C1 segment of cervical spinal cord (tissue), 14 donors: ENCODE measurements at regions not wholly inside any gene's neighbourhood (a gene's known extent, or its start where the extent isn't known, plus 50 kb on each side); places are given as distances from the start of the nearest gene placed in this dataset.
A peak's percentile ranks its signal among the peaks of the same experiment; 100 is the strongest.
"Not testable (repeated sequence)": the region's sequence is repeated elsewhere in the genome, so short reads cannot be mapped to it uniquely, and the experiment has no call there.

Experiments used
- DNase-seq, 14 donors: peaks; one replicate each; lab custom pipeline; 2025; lab: John Stamatoyannopoulos, UW

- peak in 4 of 14 donors; percentile 1 to 96 (median 16) for DNase-seq
Observed at GRCh38 chr2:44051593-44052347, 56.0 kb upstream of the LRPPRC start.

GRCh38 chr2:44052584-44052983 lies 56.8 kb upstream of the LRPPRC start:
- peak in 1 of 14 donors; percentile 31 for DNase-seq

DNA sequence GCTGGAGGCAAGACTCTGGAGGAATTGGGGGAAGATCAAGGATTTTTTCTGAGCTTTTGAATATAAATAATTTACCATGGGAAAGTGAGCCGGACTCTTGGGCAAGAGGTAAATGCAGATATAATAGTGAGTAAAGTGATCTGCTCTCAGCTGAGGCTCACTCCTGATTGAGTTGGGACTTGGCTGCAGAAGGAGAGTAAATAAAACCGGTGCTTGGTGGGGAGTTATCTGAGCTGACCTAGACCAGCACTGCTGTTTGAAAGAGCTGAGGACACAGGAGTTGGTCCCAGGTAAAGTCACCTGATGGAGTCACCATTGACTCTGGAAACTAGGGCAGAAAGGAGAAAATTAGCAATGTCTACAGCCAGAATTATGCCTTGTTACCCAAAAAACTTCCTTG lies 57.3 kb upstream of the LRPPRC start:
- peak in 1 of 14 donors; percentile 23 for DNase-seq

GRCh38 chr2:44053456-44053855 lies 57.7 kb upstream of the LRPPRC start:
- no peak for DNase-seq

DNA sequence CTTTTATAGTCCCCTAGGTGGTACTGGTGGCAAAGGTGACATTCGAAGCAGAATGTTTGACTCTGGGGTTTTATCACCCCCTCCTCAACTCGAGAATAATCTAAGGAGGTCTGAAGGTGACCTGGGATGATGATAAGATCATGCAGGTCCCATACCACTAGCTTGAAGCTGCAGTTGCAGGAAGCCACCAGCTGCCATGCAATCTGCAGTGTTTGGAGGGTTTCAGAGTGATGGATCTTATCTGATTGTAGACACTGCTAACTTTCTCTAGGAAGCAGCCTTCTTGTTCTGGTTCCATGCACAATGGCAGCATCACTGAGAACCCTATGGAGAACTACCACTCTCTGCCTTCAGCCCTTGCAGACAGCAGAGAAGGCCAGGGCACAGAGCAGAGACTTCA lies 59.4 kb upstream of the LRPPRC start:
- DNase-seq, result no peak

DNA sequence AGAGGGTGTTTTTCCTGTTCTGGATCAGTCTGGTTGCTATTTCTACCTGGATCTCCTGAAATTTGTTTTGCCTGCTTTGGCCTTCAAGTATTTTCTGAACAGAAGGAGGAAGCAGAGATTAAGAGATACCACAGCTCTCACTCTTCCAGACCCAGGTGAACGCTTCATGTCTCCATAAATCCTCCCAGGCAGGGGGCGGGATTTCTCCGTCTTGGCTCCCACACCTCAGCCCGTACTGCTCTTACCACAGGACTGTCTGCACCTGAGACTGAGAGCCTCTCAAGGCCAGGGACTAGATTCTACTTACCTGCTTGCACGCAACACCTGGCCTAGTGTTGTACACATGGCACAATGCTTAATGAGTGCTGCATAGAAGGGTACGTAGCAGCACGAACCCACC lies 59.9 kb upstream of the LRPPRC start:
- no peak for DNase-seq

DNA sequence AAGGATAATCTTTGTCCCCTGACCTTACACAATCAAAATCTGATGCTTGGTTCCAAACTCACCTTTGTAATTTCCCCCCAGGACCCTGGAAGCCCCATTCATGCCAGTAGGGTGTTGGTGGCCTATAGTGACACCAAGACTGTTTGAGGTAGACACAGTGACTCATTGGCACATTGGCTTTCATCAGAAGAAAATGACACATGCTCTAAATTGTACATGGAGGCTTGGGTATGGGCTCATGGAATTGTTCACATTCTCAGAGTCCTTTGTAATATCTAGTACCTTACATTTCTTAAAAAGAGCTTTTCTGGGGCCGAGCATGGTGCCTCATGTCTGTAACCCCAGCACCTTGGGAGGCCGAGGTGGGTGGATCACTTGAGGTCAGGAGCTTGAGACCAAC lies 61.2 kb upstream of the LRPPRC start:
- no peak for DNase-seq

DNA sequence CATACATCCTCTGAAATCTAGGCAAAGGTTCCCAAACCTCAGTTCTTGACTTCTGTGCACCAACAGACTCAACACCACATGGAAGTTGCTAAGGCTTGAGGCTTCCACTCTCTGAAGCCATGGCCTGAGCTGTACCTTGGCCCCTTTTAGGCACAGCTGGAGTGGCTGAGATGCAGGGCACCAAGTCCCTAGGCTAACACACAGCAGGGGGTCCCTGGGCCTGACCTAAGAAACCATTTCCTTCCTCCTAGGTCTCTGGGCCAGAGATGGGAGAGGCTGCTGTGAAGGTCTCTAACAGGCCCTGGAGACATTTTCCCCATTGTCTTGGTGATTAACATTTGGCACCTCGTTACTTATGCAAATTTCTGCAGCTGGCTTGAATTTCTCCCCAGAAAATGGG lies 64.5 kb upstream of the LRPPRC start:
- not testable (repeated sequence) for DNase-seq

GRCh38 chr2:44060990-44061389 lies 65.2 kb upstream of the LRPPRC start:
- DNase-seq, result no peak

DNA sequence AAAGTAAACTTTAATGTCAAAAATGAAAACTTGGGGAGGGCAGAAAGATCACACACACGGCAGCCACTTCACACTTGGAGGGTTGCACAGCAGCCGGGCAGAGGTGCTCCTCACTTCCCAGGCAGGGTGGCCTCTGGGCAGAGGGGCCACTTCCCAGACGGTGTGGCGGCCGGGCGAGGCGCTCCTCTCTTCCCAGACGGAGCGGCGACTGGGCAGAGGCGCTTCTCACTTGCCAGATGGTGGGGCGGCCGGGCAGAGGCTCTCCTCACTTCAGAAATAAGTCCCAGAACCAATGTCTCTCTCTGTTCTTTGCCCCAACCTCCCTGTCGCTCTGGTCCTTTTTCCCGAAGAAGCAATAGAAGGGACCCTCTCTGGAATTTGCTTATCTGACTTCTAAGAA lies 65.7 kb upstream of the LRPPRC start:
- DNase-seq, result no peak

GRCh38 chr2:44061876-44062275 lies 66.1 kb upstream of the LRPPRC start:
- no peak for DNase-seq

DNA sequence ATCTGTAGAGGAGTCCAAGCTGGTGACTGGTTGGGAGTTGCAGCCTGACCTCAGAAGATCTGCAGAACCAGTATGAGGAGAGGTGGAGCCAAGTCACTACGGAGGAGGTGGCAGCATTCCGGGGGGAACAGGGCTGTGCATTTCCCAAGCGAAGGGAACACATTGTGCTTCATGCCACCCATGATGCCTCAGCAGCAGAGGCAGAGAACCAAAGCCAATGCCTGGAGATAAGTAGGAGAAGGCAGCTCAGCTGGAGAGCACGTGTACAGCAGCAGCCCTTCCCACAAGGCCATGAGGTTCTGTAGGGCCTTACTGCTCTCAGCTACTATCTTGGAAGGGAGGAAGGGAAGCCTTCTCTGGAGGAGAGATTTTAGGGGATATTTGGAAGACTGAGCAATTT lies 67.2 kb upstream of the LRPPRC start:
- DNase-seq, result no peak

- not testable (repeated sequence) for DNase-seq
Observed at GRCh38 chr2:44064281-44064680, 68.5 kb upstream of the LRPPRC start.

- not testable (repeated sequence) for DNase-seq
Observed at GRCh38 chr2:44067012-44067790, 71.4 kb upstream of the LRPPRC start.

DNA sequence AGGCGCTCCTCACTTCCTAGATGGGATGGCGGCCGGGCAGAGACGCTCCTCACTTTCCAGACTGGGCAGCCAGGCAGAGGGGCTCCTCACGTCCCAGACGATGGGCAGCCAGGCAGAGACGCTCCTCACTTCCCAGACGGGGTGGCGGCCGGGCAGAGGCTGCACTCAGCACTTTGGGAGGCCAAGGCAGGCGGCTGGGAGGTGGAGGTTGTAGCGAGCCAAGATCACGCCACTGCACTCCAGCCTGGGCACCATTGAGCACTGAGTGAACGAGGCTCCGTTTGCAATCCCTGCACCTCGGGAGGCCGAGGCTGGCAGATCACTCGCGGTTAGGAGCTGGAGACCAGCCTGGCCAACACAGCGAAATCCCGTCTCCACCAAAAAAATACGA lies 72.0 kb upstream of the LRPPRC start:
- DNase-seq, result not testable (repeated sequence)

DNA sequence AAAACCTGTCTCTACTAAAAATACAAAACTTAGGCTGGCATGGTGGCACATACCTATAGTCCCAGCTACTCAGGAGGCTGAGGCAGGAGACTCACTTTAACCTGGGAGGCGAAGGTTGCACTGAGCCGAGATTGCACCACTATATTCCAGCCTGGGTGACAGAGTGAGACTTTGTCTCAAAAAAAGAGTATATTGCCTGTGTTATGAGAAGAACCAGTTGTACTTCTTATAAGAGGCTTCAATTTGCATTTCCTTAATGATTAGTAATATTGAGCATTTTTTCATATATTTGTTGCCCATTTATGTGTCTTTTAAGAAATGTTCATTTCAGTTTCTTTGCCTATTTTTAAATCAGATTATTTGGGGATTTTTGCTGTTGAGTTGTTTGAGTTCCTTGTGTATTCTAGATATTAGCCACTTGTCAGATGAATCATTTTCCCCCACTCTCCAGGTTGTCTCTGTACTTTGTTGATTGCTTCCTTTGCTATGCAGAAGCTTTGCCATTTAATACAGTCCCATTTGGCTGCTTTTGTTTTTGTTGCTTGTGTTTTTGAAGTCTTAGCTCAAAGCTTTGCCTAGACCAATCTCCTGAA lies 75.8 kb upstream of the LRPPRC start:
- no peak for DNase-seq

DNA sequence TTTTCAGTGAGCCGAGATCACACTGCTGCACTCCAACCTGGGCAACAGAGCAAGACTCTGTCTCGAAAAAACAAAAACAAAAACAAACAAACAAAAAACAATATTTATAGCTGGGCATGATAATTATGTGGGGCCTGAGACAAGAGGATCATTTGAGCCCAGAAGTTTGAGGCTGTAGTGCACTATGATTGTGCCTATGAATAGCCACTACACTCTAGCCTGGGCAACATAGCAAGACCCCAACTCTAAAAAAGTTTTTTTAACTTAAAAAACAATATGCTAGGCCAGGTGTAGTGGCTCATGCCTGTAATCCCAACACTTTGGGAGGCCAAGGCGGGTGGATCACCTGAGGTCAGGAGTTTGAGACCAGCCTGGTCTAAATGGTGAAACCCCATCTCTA lies 77.9 kb upstream of the LRPPRC start:
- not testable (repeated sequence) for DNase-seq

DNA sequence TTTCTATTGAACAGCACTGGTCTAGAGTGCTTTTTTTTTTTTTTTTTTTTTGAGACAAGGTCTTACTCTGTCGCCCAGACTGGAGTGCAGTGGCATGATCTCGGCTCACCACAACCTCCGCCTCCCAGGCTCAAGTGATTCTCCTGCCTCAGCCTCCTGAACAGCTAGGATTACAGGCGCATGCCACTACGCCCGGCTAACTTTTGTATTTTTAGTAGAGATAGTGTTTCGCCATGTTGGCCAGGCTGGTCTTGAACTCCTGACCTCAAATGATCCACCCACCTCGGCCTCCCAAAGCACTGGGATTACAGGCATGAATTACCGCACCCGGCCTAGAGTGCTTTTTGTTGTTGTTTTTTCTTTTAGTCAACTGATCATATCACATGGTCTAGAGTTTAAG lies 79.0 kb upstream of the LRPPRC start:
- not testable (repeated sequence) for DNase-seq

GRCh38 chr2:44075541-44075940 lies 79.8 kb upstream of the LRPPRC start:
- peak in 12 of 14 donors; percentile 10 to 90 (median 30) for DNase-seq

DNA sequence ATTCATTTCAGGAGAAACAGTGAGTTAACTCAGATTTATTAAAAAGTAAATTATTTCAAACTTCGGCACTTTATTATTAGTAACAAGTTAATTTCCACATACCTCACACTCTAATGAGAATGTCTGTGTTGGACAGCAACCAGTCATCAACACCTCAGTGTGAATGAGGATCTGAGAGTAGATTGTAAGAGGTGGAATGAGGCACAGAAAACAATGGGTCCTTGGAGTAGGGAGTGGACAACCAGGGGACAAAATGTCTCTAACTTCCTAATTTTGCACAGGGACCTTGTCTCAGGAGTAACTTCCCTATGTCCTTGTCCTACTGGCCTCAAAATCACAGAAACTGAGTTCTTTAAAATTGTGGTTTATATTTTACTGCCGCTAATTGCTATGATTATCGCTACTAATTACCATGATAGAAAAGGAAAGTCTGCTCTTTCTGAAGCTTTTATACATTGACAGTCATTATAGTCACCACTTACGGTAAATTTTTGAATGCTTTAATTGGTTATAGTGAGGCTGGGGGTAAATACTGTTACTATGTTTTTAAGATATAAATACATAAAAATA lies 82.2 kb upstream of the LRPPRC start:
- DNase-seq, result no peak

GRCh38 chr2:44079686-44080085 lies 83.9 kb upstream of the LRPPRC start:
- peak in 1 of 14 donors; percentile 9 for DNase-seq

DNA sequence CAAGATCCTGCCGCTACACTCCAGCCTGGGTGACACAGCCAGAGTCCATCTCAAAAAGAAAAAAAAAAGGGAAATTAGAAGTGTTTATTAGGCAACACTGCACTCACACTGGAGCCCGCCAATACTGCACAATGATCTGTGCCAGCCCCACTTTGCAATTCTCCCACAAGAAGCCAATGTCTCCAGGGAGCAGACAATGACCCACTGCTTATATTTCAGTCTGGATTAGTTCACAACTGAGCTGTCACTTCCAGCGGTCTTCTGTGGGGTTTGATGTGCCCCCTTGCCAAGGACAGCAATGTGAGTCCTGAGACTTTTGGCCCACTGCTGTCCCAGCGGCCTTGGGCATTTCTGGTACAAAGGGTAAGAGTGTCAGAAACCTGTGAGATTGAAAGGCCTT lies 85.6 kb upstream of the PPM1B start:
- peak in 9 of 14 donors; percentile 5 to 35 (median 11) for DNase-seq
